ENCODE measurements at regions not wholly inside any gene's neighbourhood (a gene's known extent, or its start where the extent isn't known, plus 50 kb on each side); places are given as distances from the start of the nearest gene placed in this dataset.

DNA sequence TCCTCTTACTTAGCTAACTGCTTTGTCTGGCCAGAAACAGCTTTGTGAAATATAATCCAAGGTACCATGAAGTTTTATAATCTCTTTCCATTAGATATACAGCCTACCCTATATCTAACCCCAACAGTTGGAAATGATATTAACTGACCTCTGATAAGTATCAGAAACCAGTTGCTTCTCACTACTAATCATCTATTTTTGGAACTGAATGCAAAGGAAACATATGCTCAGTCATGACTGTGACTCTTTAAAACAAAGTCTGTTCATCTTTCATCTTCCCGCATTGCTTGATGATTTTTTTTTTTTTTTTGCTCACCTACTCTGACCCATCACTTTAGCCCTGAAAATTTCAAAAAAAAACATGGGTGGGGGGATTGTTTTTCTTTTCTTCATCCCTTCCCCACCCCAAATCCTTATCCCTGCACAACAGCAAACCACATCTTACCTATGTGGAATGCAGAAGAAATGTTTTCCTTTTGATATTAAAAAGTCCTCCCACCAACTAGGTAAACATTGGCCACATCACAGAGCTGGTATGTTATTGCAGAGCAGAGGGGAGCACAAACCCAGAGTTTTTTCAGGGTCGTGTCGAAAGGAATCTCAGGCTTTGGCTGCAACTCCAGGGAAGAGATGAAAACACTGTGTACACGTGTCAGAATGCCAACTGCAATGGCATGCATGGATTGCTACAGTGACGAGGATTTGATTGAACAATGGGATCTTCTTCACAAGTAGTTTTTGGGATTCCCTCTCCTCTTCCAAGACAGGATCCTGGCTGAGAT is 137.3 kb downstream of the SLC30A10 start:
- intact Hi-C loops (cut with DNase I): no loop called here
- TF ChIP-seq POLR2A (IDR thresholded peaks at IDR 0.05): no peak
- TF ChIP-seq, protein P1, sequence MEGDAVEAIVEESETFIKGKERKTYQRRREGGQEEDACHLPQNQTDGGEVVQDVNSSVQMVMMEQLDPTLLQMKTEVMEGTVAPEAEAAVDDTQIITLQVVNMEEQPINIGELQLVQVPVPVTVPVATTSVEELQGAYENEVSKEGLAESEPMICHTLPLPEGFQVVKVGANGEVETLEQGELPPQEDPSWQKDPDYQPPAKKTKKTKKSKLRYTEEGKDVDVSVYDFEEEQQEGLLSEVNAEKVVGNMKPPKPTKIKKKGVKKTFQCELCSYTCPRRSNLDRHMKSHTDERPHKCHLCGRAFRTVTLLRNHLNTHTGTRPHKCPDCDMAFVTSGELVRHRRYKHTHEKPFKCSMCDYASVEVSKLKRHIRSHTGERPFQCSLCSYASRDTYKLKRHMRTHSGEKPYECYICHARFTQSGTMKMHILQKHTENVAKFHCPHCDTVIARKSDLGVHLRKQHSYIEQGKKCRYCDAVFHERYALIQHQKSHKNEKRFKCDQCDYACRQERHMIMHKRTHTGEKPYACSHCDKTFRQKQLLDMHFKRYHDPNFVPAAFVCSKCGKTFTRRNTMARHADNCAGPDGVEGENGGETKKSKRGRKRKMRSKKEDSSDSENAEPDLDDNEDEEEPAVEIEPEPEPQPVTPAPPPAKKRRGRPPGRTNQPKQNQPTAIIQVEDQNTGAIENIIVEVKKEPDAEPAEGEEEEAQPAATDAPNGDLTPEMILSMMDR (IDR thresholded peaks at IDR 0.05): no peak
- Histone ChIP-seq H3K27ac (no peak overlapping the region), H3K4me1 (no peaks in the 10 kb centered on the region), H3K4me3 (replicated peaks in 1 of 3) (no peak overlapping the region), H3K9me3 (no peaks in the 10 kb centered on the region), H3K27me3 (no peaks in the 10 kb centered on the region), H3K36me3 (no peaks in the 10 kb centered on the region)
- 24 to 32% methylated on average over 5 of the region's 5 CpGs for WGBS, 2 donors
- no peak for DNase-seq

DNA sequence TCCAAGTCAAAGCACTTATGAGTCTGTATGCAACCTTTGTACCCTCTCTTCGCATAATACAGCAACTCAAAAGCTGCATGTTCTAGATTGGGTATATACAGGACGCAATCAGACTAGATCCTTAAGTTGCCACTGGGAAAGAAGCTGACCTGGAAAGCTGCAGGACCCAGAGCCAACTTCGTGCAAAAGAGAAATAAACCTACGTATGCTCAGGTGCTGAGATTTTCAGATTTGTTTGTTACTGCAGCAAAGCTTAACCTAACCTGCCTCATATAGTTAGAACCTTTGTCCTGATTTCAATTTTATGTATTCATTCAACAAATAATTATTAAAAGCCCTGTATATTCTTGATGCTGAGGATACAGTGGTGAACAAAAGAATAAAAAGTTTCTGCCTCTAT is 139.7 kb downstream of the SLC30A10 start:
- no peak overlapping the region for H3K27ac ChIP-seq
- intact Hi-C loops (cut with DNase I): no loop called here
- H3K9me3 ChIP-seq: no peaks in the 10 kb centered on the region
- WGBS, 2 donors: 72 to 73% methylated on average over 4 of the region's 4 CpGs
- DNase-seq: no peak
- TF ChIP-seq, protein P1 (IDR thresholded peaks at IDR 0.05): no peak
- no peak for TF ChIP-seq POLR2A (IDR thresholded peaks at IDR 0.05)
- no peaks in the 10 kb centered on the region for H3K36me3 ChIP-seq
- H3K4me3 ChIP-seq (replicated peaks in 1 of 3): no peak overlapping the region
- H3K4me1 ChIP-seq: no peaks in the 10 kb centered on the region
- no peaks in the 10 kb centered on the region for H3K27me3 ChIP-seq

DNA sequence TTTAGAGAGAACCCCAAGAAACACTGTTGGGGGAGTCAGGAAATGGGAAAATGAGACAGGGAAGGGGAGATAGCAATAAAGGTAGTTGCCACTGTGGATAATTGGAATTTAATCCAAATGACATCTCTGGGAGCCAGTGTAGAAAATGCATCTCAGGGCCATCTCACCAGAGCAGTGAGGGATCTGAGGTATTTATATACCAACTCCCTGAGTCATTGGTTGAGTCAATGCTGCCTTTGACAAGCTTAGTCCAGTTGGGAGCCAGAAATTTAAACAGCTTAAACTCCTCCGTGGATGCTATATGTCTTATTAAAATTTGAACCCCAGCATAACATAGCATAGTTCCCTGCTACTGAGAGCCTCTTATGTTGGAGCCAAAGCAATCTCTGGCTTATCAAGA is 140.3 kb downstream of the SLC30A10 start:
- Histone ChIP-seq H3K36me3 (no peaks in the 10 kb centered on the region), H3K9me3 (no peaks in the 10 kb centered on the region), H3K4me3 (replicated peaks in 1 of 3) (no peak overlapping the region), H3K27me3 (no peaks in the 10 kb centered on the region), H3K4me1 (no peaks in the 10 kb centered on the region), H3K27ac (no peak overlapping the region)
- TF ChIP-seq, protein P1 (IDR thresholded peaks at IDR 0.05): no peak
- TF ChIP-seq POLR2A (IDR thresholded peaks at IDR 0.05): no peak
- no peak for DNase-seq
- 91 to 100% methylated on average over 1 of the region's 1 CpG for WGBS, 2 donors
- intact Hi-C loops (cut with DNase I): no loop called here

DNA sequence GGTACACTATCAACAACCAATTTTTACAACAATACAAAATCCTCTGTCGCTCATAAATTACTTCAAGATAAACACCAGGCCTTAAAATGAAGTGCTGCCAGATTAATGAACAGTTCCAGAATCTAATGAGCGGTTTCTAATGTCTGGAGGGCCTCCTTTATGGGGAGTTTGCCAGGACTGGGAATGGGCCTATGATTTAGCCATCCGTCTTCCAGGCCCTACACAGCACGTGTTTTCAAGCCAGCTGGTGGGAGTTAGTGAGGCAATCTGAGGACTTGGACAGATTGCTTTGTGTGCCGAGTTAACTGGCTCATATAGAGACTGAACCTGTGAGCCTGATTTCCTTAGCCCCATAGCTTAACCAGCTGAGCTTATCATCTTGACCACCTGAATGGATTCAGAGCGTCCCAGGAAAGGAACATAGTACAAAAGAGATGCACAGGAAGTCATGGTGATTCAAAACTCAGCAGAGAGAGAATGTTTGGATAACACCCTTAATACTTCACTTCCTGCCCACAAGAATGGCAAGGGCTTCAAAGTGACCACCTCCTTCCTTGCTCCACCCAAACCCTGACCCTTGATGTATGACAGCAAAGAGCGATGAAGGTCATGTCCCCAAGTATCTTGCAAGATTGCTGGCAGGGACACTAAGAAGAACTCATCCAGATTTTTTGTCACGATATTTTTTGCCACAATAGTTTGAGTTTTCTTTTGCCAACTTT is 143.5 kb downstream of the SLC30A10 start:
- no peaks in the 10 kb centered on the region for H3K27me3 ChIP-seq
- no peaks in the 10 kb centered on the region for H3K4me1 ChIP-seq
- TF ChIP-seq, protein P1 (IDR thresholded peaks at IDR 0.05): no peak
- TF ChIP-seq POLR2A (IDR thresholded peaks at IDR 0.05): no peak
- no peak for DNase-seq
- H3K4me3 ChIP-seq (replicated peaks in 1 of 3): no peak overlapping the region
- intact Hi-C loops (cut with DNase I): no loop called here
- H3K27ac ChIP-seq: no peak overlapping the region
- no peaks in the 10 kb centered on the region for H3K36me3 ChIP-seq
- 69 to 75% methylated on average over 8 of the region's 8 CpGs for WGBS, 2 donors
- no peaks in the 10 kb centered on the region for H3K9me3 ChIP-seq

DNA sequence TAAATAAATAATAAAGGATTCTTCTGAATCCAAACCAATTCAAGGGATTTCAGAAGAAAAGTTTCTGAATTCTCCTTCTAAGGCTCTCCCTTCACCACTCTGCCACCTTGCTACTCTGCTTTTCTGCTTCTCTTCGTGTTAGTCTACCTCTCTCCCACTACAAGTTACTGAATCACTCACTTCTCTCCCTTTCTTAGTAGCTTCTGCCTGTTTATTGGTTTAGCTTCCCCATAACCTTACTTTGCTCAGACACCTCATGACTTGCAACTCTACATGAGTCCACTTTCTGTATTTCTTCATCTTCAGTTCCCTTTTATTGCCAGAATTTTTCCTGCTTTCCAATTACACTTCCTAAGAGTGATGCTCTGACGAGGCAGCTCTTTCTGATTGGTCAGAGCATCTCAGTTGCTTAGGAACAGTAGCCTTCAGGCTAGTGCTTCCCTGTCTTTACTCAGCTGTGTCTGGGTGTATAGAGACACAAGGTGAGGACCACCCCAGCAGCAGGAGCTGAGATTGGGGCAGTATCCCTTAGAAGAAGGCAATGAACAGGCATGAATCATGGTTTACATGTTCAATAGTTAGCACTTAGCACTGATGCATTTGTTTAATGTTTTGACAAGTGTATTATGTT is 144.6 kb downstream of the SLC30A10 start:
- 81 to 82% methylated on average over 2 of the region's 2 CpGs for WGBS, 2 donors
- H3K4me3 ChIP-seq (replicated peaks in 1 of 3): no peak overlapping the region
- peaks cover 0 to 5% of the 10 kb centered on the region in 2 donors for H3K4me1 ChIP-seq
- H3K27me3 ChIP-seq: no peaks in the 10 kb centered on the region
- H3K36me3 ChIP-seq: no peaks in the 10 kb centered on the region
- H3K9me3 ChIP-seq: no peaks in the 10 kb centered on the region
- no peak for TF ChIP-seq POLR2A (IDR thresholded peaks at IDR 0.05)
- TF ChIP-seq, protein P1 (IDR thresholded peaks at IDR 0.05): no peak
- H3K27ac ChIP-seq: no peak overlapping the region
- intact Hi-C loops (cut with DNase I): no loop called here
- DNase-seq: no peak

Measured in thyroid gland (tissue), 4 donors.